Endodermal cell (in vitro differentiated cells): ENCODE measurements at regions not wholly inside any gene's neighbourhood (a gene's known extent, or its start where the extent isn't known, plus 50 kb on each side); places are given as distances from the start of the nearest gene placed in this dataset.

Experiments used
- DNase-seq: peaks from one replicate; pipeline ENCODE4 v3.0.0-alpha.2; 2017
- H3K27ac ChIP-seq: 2 replicates; pipeline ENCODE4 v1.5.1; 2013; ENCODE audit warnings: mild to moderate bottlenecking, low read depth, low read length, moderate library complexity
- H3K27me3 ChIP-seq: 2 replicates; pipeline ENCODE4 v1.6.1; 2013; ENCODE audit warnings: mild to moderate bottlenecking, low read length, moderate library complexity; ENCODE audit not compliant: insufficient read depth, control insufficient read depth, poor library complexity, severe bottlenecking
- H3K36me3 ChIP-seq: 2 replicates; pipeline ENCODE4 v1.7.0; 2013; ENCODE audit warnings: mild to moderate bottlenecking, low read length, moderate library complexity; ENCODE audit not compliant: control insufficient read depth, insufficient read depth
- H3K4me1 ChIP-seq: one replicate; pipeline ENCODE4 v1.7.0; 2013; ENCODE audit warnings: low read length; ENCODE audit not compliant: control insufficient read depth, insufficient read depth
- H3K4me3 ChIP-seq: 2 replicates; pipeline ENCODE4 v1.5.1; 2013; ENCODE audit warnings: mild to moderate bottlenecking, low read length, moderate library complexity
- H3K9ac ChIP-seq: 2 replicates; pipeline ENCODE4 v1.6.1; 2013; ENCODE audit warnings: mild to moderate bottlenecking, low read length, moderate library complexity; ENCODE audit not compliant: poor library complexity, severe bottlenecking; ENCODE audit errors: extremely low read depth
- H3K9me3 ChIP-seq: 2 replicates; pipeline ENCODE4 v1.6.1; 2013; ENCODE audit warnings: mild to moderate bottlenecking, low read length, moderate library complexity; ENCODE audit not compliant: control insufficient read depth
- H3K27ac Mint-ChIP-seq: 2 replicates; pipeline ENCODE4 v1.8.0; 2020; ENCODE audit warnings: mixed read lengths
- H3K27me3 Mint-ChIP-seq: 2 replicates; pipeline ENCODE4 v1.8.0; 2021; ENCODE audit warnings: mild to moderate bottlenecking, mixed read lengths; ENCODE audit not compliant: insufficient read depth
- H3K36me3 Mint-ChIP-seq: 2 replicates; pipeline ENCODE4 v1.8.0; 2020; ENCODE audit warnings: low read depth, mixed read lengths
- H3K4me1 Mint-ChIP-seq: 2 replicates; pipeline ENCODE4 v1.8.0; 2020; ENCODE audit warnings: mixed read lengths
- H3K4me3 Mint-ChIP-seq: 2 replicates; pipeline ENCODE4 v1.8.0; 2020; ENCODE audit warnings: mild to moderate bottlenecking, moderate library complexity, mixed read lengths
- H3K9me3 Mint-ChIP-seq: 2 replicates; pipeline ENCODE4 v1.8.0; 2020; ENCODE audit warnings: mild to moderate bottlenecking, mixed read lengths
- WGBS, 2 experiments: methylation state at CpG; one replicate each; pipeline versions ENCODE4 v1.1.5 to v1.1.7; 2013; ENCODE audit warnings: missing lambda C conversion rate in 2 of 2, mixed read lengths in 1 of 2; ENCODE audit not compliant: insufficient coverage in 1 of 2, insufficient read length in 1 of 2; 5-methylcytosine and 5-hydroxymethylcytosine counted together
- TF ChIP-seq, protein P1 (sequence below): fragments of 200-600 bp; sonication (generic); conservative IDR thresholded peaks from 2 replicates; pipeline ENCODE4 v1.5.0; 2021; ENCODE audit warnings: antibody characterized with exemption, mild to moderate bottlenecking

GRCh38 chr14:56731187-56731586 is 79.1 kb downstream of the OTX2 start:
- Histone ChIP-seq H3K36me3 (no peaks in the 10 kb centered on the region), H3K9me3 (no peaks in the 10 kb centered on the region), H3K27ac (no peak overlapping the region), H3K9ac (no peak overlapping the region), H3K4me3 (peak overlapping the region; percentile 30), H3K27me3 (peaks cover 7% of the 10 kb centered on the region), H3K4me1 (peaks cover 3% of the 10 kb centered on the region)
- H3K9me3 Mint-ChIP-seq: no peaks in the 10 kb centered on the region
- TF ChIP-seq, protein P1, sequence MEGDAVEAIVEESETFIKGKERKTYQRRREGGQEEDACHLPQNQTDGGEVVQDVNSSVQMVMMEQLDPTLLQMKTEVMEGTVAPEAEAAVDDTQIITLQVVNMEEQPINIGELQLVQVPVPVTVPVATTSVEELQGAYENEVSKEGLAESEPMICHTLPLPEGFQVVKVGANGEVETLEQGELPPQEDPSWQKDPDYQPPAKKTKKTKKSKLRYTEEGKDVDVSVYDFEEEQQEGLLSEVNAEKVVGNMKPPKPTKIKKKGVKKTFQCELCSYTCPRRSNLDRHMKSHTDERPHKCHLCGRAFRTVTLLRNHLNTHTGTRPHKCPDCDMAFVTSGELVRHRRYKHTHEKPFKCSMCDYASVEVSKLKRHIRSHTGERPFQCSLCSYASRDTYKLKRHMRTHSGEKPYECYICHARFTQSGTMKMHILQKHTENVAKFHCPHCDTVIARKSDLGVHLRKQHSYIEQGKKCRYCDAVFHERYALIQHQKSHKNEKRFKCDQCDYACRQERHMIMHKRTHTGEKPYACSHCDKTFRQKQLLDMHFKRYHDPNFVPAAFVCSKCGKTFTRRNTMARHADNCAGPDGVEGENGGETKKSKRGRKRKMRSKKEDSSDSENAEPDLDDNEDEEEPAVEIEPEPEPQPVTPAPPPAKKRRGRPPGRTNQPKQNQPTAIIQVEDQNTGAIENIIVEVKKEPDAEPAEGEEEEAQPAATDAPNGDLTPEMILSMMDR: no peak
- 52 to 72% methylated on average over 3 to 4 of the region's 4 CpGs for WGBS, 2 experiments
- peaks cover 23% of the 10 kb centered on the region for H3K27me3 Mint-ChIP-seq
- H3K4me1 Mint-ChIP-seq: peaks cover 38% of the 10 kb centered on the region
- H3K27ac Mint-ChIP-seq: no peak overlapping the region
- peak; percentile 53 for DNase-seq
- H3K36me3 Mint-ChIP-seq: no peaks in the 10 kb centered on the region
- peak overlapping the region; percentile 36 for H3K4me3 Mint-ChIP-seq

DNA sequence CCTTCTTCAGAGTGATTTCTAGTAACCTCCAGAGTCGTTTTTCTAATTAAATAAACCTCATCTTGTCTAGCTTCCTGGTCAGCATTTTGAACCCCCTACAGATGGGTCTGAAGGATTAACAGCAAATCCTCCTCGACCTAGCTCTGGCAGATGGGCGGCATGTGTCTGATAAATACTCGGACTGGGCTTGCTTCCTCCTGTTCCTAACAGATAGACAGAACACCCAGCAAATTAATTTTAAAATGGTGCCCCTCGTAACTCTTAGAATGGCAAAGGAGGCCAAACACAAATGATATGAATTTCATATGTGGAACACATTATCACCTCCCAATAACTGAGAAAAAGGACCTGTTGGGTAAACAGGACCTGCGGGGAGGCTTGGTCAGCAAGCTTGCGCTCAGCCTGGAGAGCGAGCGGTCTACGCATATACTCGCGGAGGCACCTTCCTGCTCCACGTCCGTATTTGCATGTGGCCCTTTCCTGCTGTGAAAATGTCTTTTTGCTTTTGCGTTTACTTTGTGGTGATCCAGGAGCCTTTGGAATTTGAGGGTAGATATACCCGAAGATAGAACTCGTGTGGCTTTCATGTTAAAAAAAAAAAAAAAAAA is 79.6 kb downstream of the OTX2 start:
- H3K27me3 Mint-ChIP-seq: peaks cover 23% of the 10 kb centered on the region
- 24 to 32% methylated on average over 14 to 17 of the region's 17 CpGs for WGBS, 2 experiments
- DNase-seq: peak; percentile 74
- peak overlapping the region; percentile 30 for H3K4me3 ChIP-seq
- peaks cover 3% of the 10 kb centered on the region for H3K4me1 ChIP-seq
- H3K27me3 ChIP-seq: peaks cover 7% of the 10 kb centered on the region
- no peak overlapping the region for H3K27ac ChIP-seq
- no peaks in the 10 kb centered on the region for H3K36me3 Mint-ChIP-seq
- no peaks in the 10 kb centered on the region for H3K36me3 ChIP-seq
- H3K9ac ChIP-seq: no peak overlapping the region
- no peaks in the 10 kb centered on the region for H3K9me3 Mint-ChIP-seq
- H3K4me3 Mint-ChIP-seq: peak overlapping the region; percentile 36
- peaks cover 38% of the 10 kb centered on the region for H3K4me1 Mint-ChIP-seq
- H3K27ac Mint-ChIP-seq: no peak overlapping the region
- TF ChIP-seq, protein P1: no peak
- H3K9me3 ChIP-seq: no peaks in the 10 kb centered on the region

DNA sequence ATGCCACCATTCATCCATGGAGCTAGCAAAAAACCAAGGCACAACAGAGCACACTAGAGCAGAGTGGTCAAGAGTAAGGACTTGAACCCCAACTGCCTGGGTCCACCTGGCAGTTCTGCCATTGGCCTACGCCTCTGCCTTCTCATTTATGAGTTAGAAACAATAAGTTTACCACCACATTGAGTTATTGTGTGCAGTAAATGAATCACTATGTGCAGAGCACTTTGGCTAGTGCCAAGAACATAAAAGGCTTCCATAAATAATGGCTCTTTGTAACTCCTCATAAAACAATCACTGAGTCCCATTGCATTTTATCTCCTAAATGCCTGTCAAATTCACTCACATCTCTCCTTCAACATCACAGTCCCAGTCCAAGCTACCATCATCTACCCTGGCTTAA is 86.3 kb downstream of the OTX2 start:
- H3K9ac ChIP-seq: no peak overlapping the region
- Mint-ChIP-seq H3K27ac (no peak overlapping the region), H3K9me3 (no peaks in the 10 kb centered on the region), H3K4me3 (no peak overlapping the region), H3K27me3 (no peaks in the 10 kb centered on the region), H3K36me3 (no peaks in the 10 kb centered on the region), H3K4me1 (peaks cover 19% of the 10 kb centered on the region)
- no peak overlapping the region for H3K4me3 ChIP-seq
- no peak for DNase-seq
- H3K4me1 ChIP-seq: no peaks in the 10 kb centered on the region
- no peak overlapping the region for H3K27ac ChIP-seq
- H3K27me3 ChIP-seq: no peaks in the 10 kb centered on the region
- H3K36me3 ChIP-seq: no peaks in the 10 kb centered on the region
- WGBS, 2 experiments: 100% methylated on average over 1 of the region's 1 CpG; no CpG with 5 or more reads in 1 of the 2 experiments
- TF ChIP-seq, protein P1: no peak
- H3K9me3 ChIP-seq: no peaks in the 10 kb centered on the region
